ENCODE measurements at regions not wholly inside any gene's neighbourhood (a gene's known extent, or its start where the extent isn't known, plus 50 kb on each side); places are given as distances from the start of the nearest gene placed in this dataset.
"Not testable (repeated sequence)": the region's sequence is repeated elsewhere in the genome, so short reads cannot be mapped to it uniquely, and the experiment has no call there.

GRCh38 chr6:57974653-57975052 lies 657.2 kb downstream of the PRIM2 start:
- Histone ChIP-seq H3K27me3 (ENCODE audit: control insufficient read depth, insufficient read depth, low read length) (no peaks in the 10 kb centered on the region), H3K36me3 (ENCODE audit: control insufficient read depth, insufficient read depth, low read length) (no peaks in the 10 kb centered on the region), H3K4me3 (ENCODE audit: low read depth, low read length) (no peak overlapping the region)
- DNase-seq (ENCODE audit: low read depth) (no peak), FAIRE-seq (no peak)
- TF ChIP-seq CTCF (IDR thresholded peaks at IDR 0.05; ENCODE audit: insufficient read depth, low read length, severe bottlenecking), result no peak

- not testable (repeated sequence) for FAIRE-seq; H3K36me3 ChIP-seq (ENCODE audit: control insufficient read depth, insufficient read depth, low read length); DNase-seq (ENCODE audit: low read depth); H3K4me3 ChIP-seq (ENCODE audit: low read depth, low read length); H3K27me3 ChIP-seq (ENCODE audit: control insufficient read depth, insufficient read depth, low read length)
These were observed 657.7 kb downstream of the PRIM2 start for GRCh38 chr6:57975127-57975526.

GRCh38 chr6:57976371-57976770 lies 658.9 kb downstream of the PRIM2 start:
- H3K4me3 ChIP-seq (ENCODE audit: low read depth, low read length); H3K36me3 ChIP-seq (ENCODE audit: control insufficient read depth, insufficient read depth, low read length); FAIRE-seq; DNase-seq (ENCODE audit: low read depth); H3K27me3 ChIP-seq (ENCODE audit: control insufficient read depth, insufficient read depth, low read length): not testable (repeated sequence)

- not testable (repeated sequence) for H3K27me3 ChIP-seq (ENCODE audit: control insufficient read depth, insufficient read depth, low read length); H3K4me3 ChIP-seq (ENCODE audit: low read depth, low read length); H3K36me3 ChIP-seq (ENCODE audit: control insufficient read depth, insufficient read depth, low read length); DNase-seq (ENCODE audit: low read depth)
- peak; percentile 43 for FAIRE-seq
These were observed 666.2 kb downstream of the PRIM2 start for GRCh38 chr6:57983603-57984002.

- DNase-seq (ENCODE audit: low read depth); H3K27me3 ChIP-seq (ENCODE audit: control insufficient read depth, insufficient read depth, low read length); FAIRE-seq: not testable (repeated sequence)
These were observed 667.1 kb downstream of the PRIM2 start for GRCh38 chr6:57984575-57984974.

GRCh38 chr6:57985734-57986133 lies 668.3 kb downstream of the PRIM2 start:
- not testable (repeated sequence) for FAIRE-seq; DNase-seq (ENCODE audit: low read depth); H3K27me3 ChIP-seq (ENCODE audit: control insufficient read depth, insufficient read depth, low read length); H3K36me3 ChIP-seq (ENCODE audit: control insufficient read depth, insufficient read depth, low read length); H3K4me3 ChIP-seq (ENCODE audit: low read depth, low read length)

More at GRCh38 chr6:57984575-57984974, 667.1 kb downstream of the PRIM2 start:
- H3K4me3 ChIP-seq (ENCODE audit: low read depth, low read length); H3K36me3 ChIP-seq (ENCODE audit: control insufficient read depth, insufficient read depth, low read length): not testable (repeated sequence)

- not testable (repeated sequence) for DNase-seq (ENCODE audit: low read depth); H3K4me3 ChIP-seq (ENCODE audit: low read depth, low read length); H3K36me3 ChIP-seq (ENCODE audit: control insufficient read depth, insufficient read depth, low read length); H3K27me3 ChIP-seq (ENCODE audit: control insufficient read depth, insufficient read depth, low read length)
- FAIRE-seq, result peak; percentile 32
These were observed 669.2 kb downstream of the PRIM2 start for GRCh38 chr6:57986584-57986983.

GRCh38 chr6:57989520-57990080 lies 672.2 kb downstream of the PRIM2 start:
- not testable (repeated sequence) for FAIRE-seq; H3K4me3 ChIP-seq (ENCODE audit: low read depth, low read length); H3K36me3 ChIP-seq (ENCODE audit: control insufficient read depth, insufficient read depth, low read length); DNase-seq (ENCODE audit: low read depth); H3K27me3 ChIP-seq (ENCODE audit: control insufficient read depth, insufficient read depth, low read length)

GRCh38 chr6:57998858-57999619 lies 681.6 kb downstream of the PRIM2 start:
- H3K4me3 ChIP-seq (ENCODE audit: low read depth, low read length); H3K27me3 ChIP-seq (ENCODE audit: control insufficient read depth, insufficient read depth, low read length); FAIRE-seq; DNase-seq (ENCODE audit: low read depth); H3K36me3 ChIP-seq (ENCODE audit: control insufficient read depth, insufficient read depth, low read length): not testable (repeated sequence)

GRCh38 chr6:58000233-58000632 lies 682.8 kb downstream of the PRIM2 start:
- not testable (repeated sequence) for H3K27me3 ChIP-seq (ENCODE audit: control insufficient read depth, insufficient read depth, low read length); H3K4me3 ChIP-seq (ENCODE audit: low read depth, low read length); H3K36me3 ChIP-seq (ENCODE audit: control insufficient read depth, insufficient read depth, low read length); DNase-seq (ENCODE audit: low read depth)
- FAIRE-seq, result peak; percentile 62

Data from bronchial epithelial cell (primary cell).